ENCODE measurements at regions not wholly inside any gene's neighbourhood (a gene's known extent, or its start where the extent isn't known, plus 50 kb on each side); places are given as distances from the start of the nearest gene placed in this dataset.
"Not testable (repeated sequence)": the region's sequence is repeated elsewhere in the genome, so short reads cannot be mapped to it uniquely, and the experiment has no call there.

- DNase-seq (ENCODE audit: low read depth, low spot score): no peak
- Histone ChIP-seq H3K27me3 (ENCODE audit: control insufficient read depth, insufficient read depth, low read length) (no peaks in the 10 kb centered on the region), H3K9me3 (ENCODE audit: control insufficient read depth, insufficient read depth, low read length) (no peaks in the 10 kb centered on the region), H3K27ac (ENCODE audit: low read depth, low read length) (no peak overlapping the region), H3K4me3 (ENCODE audit: low read depth, low read length) (no peak overlapping the region)
- no peak for TF ChIP-seq CTCF (IDR thresholded peaks at IDR 0.05; ENCODE audit: low read depth, low read length)
- ChIA-PET POLR2A (no interaction called here), CTCF (interaction anchor here (0.5 kb wide), 1 partner anchor 24 kb away, joined by 3 read pairs; no protein-coding TSS in a partner anchor)
These were observed 527.1 kb upstream of the DPPA4 start for GRCh38 chr3:109864452-109864851.

- no peak for TF ChIP-seq CTCF (IDR thresholded peaks at IDR 0.05; ENCODE audit: low read depth, low read length)
- CTCF ChIA-PET: no interaction called here
- DNase-seq (ENCODE audit: low read depth, low spot score): no peak
- POLR2A ChIA-PET: no interaction called here
- H3K9me3 ChIP-seq (ENCODE audit: control insufficient read depth, insufficient read depth, low read length): no peaks in the 10 kb centered on the region
- H3K4me3 ChIP-seq (ENCODE audit: low read depth, low read length): no peak overlapping the region
- no peaks in the 10 kb centered on the region for H3K27me3 ChIP-seq (ENCODE audit: control insufficient read depth, insufficient read depth, low read length)
- H3K27ac ChIP-seq (ENCODE audit: low read depth, low read length): no peak overlapping the region
These were observed 532.2 kb upstream of the DPPA4 start for GRCh38 chr3:109869586-109869985.

DNA sequence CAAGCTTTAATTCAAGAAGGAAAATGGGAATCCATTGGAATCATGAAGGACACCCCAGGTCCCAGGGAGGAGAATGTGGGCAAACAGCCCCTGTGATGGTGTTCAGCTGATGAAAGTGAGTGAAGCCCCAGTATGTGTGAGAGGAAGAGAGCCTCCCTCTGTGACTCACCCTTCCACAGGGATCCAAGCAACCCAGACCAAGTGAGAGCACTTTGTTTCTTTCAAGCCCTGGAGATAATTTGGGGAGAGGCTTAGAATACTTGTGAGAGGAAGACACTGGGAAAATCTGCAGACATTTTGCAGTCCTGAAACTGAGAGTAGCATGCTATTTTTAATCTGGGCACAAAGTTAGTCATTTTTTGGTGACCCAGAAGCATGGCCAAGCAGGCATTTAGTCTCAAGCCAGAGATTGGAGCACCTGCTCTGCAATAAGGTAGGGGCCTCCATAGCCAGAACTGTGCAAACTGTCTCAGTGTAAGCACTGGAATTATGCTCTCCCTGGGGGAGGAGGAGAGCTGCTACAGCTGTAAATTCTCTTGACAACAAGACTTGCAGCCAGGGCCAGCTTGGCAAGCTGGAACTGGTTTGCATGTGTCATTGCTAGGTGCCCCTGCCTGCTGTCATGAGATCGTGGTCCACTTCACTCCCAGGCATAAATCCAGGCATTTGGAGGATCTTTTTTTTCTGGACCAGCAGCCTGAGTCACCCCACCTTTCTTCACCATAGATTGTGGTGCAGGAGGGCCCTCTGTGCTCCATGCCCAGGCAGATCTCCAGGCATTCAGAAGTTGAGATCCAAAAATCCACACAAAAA is 537.8 kb upstream of the DPPA4 start:
- ChIA-PET CTCF (no interaction called here), POLR2A (no interaction called here)
- Histone ChIP-seq H3K27me3 (ENCODE audit: control insufficient read depth, insufficient read depth, low read length) (no peaks in the 10 kb centered on the region), H3K9me3 (ENCODE audit: control insufficient read depth, insufficient read depth, low read length) (no peaks in the 10 kb centered on the region), H3K4me3 (ENCODE audit: low read depth, low read length) (no peak overlapping the region), H3K27ac (ENCODE audit: low read depth, low read length) (no peak overlapping the region)
- DNase-seq (ENCODE audit: low read depth, low spot score): no peak
- TF ChIP-seq CTCF (IDR thresholded peaks at IDR 0.05; ENCODE audit: low read depth, low read length): no peak

- H3K4me3 ChIP-seq (ENCODE audit: low read depth, low read length); DNase-seq (ENCODE audit: low read depth, low spot score); POLR2A ChIA-PET; H3K27me3 ChIP-seq (ENCODE audit: control insufficient read depth, insufficient read depth, low read length); CTCF ChIA-PET; H3K9me3 ChIP-seq (ENCODE audit: control insufficient read depth, insufficient read depth, low read length); H3K27ac ChIP-seq (ENCODE audit: low read depth, low read length): not testable (repeated sequence)
These were observed 540.3 kb upstream of the DPPA4 start for GRCh38 chr3:109877616-109878015.

GRCh38 chr3:109882144-109882543 is 544.8 kb upstream of the DPPA4 start:
- H3K9me3 ChIP-seq (ENCODE audit: control insufficient read depth, insufficient read depth, low read length): no peaks in the 10 kb centered on the region; the same call in 1 of the 2 replicates
- ChIA-PET POLR2A (no interaction called here), CTCF (no interaction called here)

More at GRCh38 chr3:109882144-109882543, 544.8 kb upstream of the DPPA4 start:
- DNase-seq (ENCODE audit: low read depth, low spot score): no peak
- no peaks in the 10 kb centered on the region for H3K27me3 ChIP-seq (ENCODE audit: control insufficient read depth, insufficient read depth, low read length)
- H3K27ac ChIP-seq (ENCODE audit: low read depth, low read length): no peak overlapping the region
- no peak overlapping the region for H3K4me3 ChIP-seq (ENCODE audit: low read depth, low read length)
- no peak for TF ChIP-seq CTCF (IDR thresholded peaks at IDR 0.05; ENCODE audit: low read depth, low read length)

Measured in AG04450 (cell line).